ENCODE measurements at regions not wholly inside any gene's neighbourhood (a gene's known extent, or its start where the extent isn't known, plus 50 kb on each side); places are given as distances from the start of the nearest gene placed in this dataset.

GRCh38 chr4:14809203-14809602 lies 193.1 kb upstream of the CPEB2 start:
- Histone ChIP-seq H2AFZ (ENCODE audit: low read length) (no peak overlapping the region), H3K23ac (ENCODE audit: insufficient read length, low read depth, low read length) (no peak overlapping the region), H3K79me2 (ENCODE audit: insufficient read depth, low read length) (no peaks in the 10 kb centered on the region), H3K27ac (ENCODE audit: insufficient read length, low read depth, low read length) (no peak overlapping the region), H4K91ac (ENCODE audit: insufficient read length, low read depth, low read length) (no peak overlapping the region), H4K5ac (ENCODE audit: insufficient read length, low read depth, low read length) (no peak overlapping the region), H3K56ac (ENCODE audit: insufficient read length, low read depth, low read length) (no peak overlapping the region), H3K4me2 (ENCODE audit: insufficient read depth, insufficient read length, low read length) (no peak overlapping the region), H3K9me3 (ENCODE audit: control insufficient read depth, low read depth, low read length) (no peaks in the 10 kb centered on the region), H4K8ac (replicated peaks; ENCODE audit: insufficient read length, low read depth, low read length) (no peak overlapping the region), H3K9ac (ENCODE audit: extremely low read depth, insufficient read length, low read length) (no peak overlapping the region), H2BK120ac (ENCODE audit: low read depth, low read length, poor library complexity, severe bottlenecking) (no peak overlapping the region), H3K4ac (ENCODE audit: low read depth, low read length) (no peak overlapping the region), H3K23me2 (ENCODE audit: insufficient read length, low read depth, low read length, poor library complexity, severe bottlenecking) (no peaks in the 10 kb centered on the region), H3K4me1 (ENCODE audit: insufficient read depth, low read length) (no peaks in the 10 kb centered on the region), H3K27me3 (ENCODE audit: insufficient read depth, low read length) (no peaks in the 10 kb centered on the region), H3T11ph (ENCODE audit: low read length) (no peak overlapping the region), H3K14ac (ENCODE audit: insufficient read depth, low read length) (no peak overlapping the region), H2BK5ac (ENCODE audit: insufficient read length, low read length) (no peak overlapping the region), H2AK5ac (ENCODE audit: insufficient read length, low read length) (no peak overlapping the region), H2BK20ac (ENCODE audit: low read depth, low read length, poor library complexity, severe bottlenecking) (no peak overlapping the region), H4K20me1 (ENCODE audit: control insufficient read depth, insufficient read depth, insufficient read length) (no peaks in the 10 kb centered on the region), H3K79me1 (ENCODE audit: insufficient read depth, low read depth, low read length, poor library complexity, severe bottlenecking) (no peaks in the 10 kb centered on the region), H2BK15ac (ENCODE audit: low read depth, low read length) (no peak overlapping the region), H3K18ac (ENCODE audit: insufficient read length, low read depth, low read length) (no peak overlapping the region), H2BK12ac (ENCODE audit: insufficient read length, low read depth, low read length) (no peak overlapping the region)
- Mint-ChIP-seq H3K27ac (no peak overlapping the region), H3K36me3 (ENCODE audit: insufficient read depth in 1 of 3, low read depth in 3 of 3) (peaks cover 0 to 6% (median 5%) of the 10 kb centered on the region in 3 experiments; a peak in 6 of 7 replicates), H3K27me3 (ENCODE audit: low read depth) (no peaks in the 10 kb centered on the region), H3K4me3 (no peak overlapping the region), H3K4me1 (no peaks in the 10 kb centered on the region), H3K9me3 (peaks cover 5 to 9% of the 10 kb centered on the region in 2 experiments; a peak in 4 of 5 replicates)
- TF ChIP-seq CTCF (conservative IDR thresholded peaks at IDR 0.05), result no peak
- DNase-seq, result no peak
- WGBS (ENCODE audit: extremely low coverage, insufficient read length, low lambda C conversion rate), result no CpG with 5 or more reads among the region's 2 CpGs

Measured in H9 (cell line).